NCI-H226 (cell line): ENCODE measurements at regions not wholly inside any gene's neighbourhood (a gene's known extent, or its start where the extent isn't known, plus 50 kb on each side); places are given as distances from the start of the nearest gene placed in this dataset.
"Not testable (repeated sequence)": the region's sequence is repeated elsewhere in the genome, so short reads cannot be mapped to it uniquely, and the experiment has no call there.

Experiments used
- DNase-seq: peaks from one replicate; pipeline ENCODE4 v3.0.0-alpha.2; 2015

GRCh38 chr1:118445156-118445555 is 260.1 kb upstream of the SPAG17 start:
- DNase-seq = no peak

- DNase-seq = no peak
These were observed 257.2 kb upstream of the SPAG17 start for GRCh38 chr1:118442214-118442613.

- no peak for DNase-seq
These were observed 252.6 kb upstream of the SPAG17 start for GRCh38 chr1:118437664-118438063.

GRCh38 chr1:118429856-118430255 is 244.8 kb upstream of the SPAG17 start:
- DNase-seq = no peak

- no peak for DNase-seq
These were observed 236.9 kb upstream of the SPAG17 start for GRCh38 chr1:118421868-118422350.

GRCh38 chr1:118404024-118404423 is 219.0 kb upstream of the SPAG17 start:
- DNase-seq = no peak

GRCh38 chr1:118397496-118397859 is 212.4 kb upstream of the SPAG17 start:
- no peak for DNase-seq

- DNase-seq = no peak
These were observed 211.9 kb upstream of the SPAG17 start for GRCh38 chr1:118396829-118397495.

- DNase-seq = no peak
These were observed 211.3 kb upstream of the SPAG17 start for GRCh38 chr1:118396279-118396678.

GRCh38 chr1:118395430-118395991 is 210.5 kb upstream of the SPAG17 start:
- DNase-seq = no peak

- no peak for DNase-seq
These were observed 205.9 kb upstream of the SPAG17 start for GRCh38 chr1:118390955-118391354.

GRCh38 chr1:118388301-118388959 is 203.4 kb upstream of the SPAG17 start:
- DNase-seq = no peak

GRCh38 chr1:118381197-118381869 is 196.3 kb upstream of the SPAG17 start:
- no peak for DNase-seq

GRCh38 chr1:118377183-118377582 is 192.2 kb upstream of the SPAG17 start:
- not testable (repeated sequence) for DNase-seq

- DNase-seq = no peak
These were observed 186.6 kb upstream of the SPAG17 start for GRCh38 chr1:118371612-118372011.

- no peak for DNase-seq
These were observed 185.8 kb upstream of the SPAG17 start for GRCh38 chr1:118370861-118371260.

GRCh38 chr1:118366286-118366685 is 181.3 kb upstream of the SPAG17 start:
- DNase-seq = no peak

GRCh38 chr1:118364882-118365281 is 179.9 kb upstream of the SPAG17 start:
- DNase-seq = no peak

- no peak for DNase-seq
These were observed 178.4 kb upstream of the SPAG17 start for GRCh38 chr1:118363396-118363795.

- no peak for DNase-seq
These were observed 175.8 kb upstream of the SPAG17 start for GRCh38 chr1:118360817-118361216.

- no peak for DNase-seq
These were observed 161.9 kb upstream of the SPAG17 start for GRCh38 chr1:118346936-118347335.

- DNase-seq = no peak
These were observed 156.2 kb upstream of the SPAG17 start for GRCh38 chr1:118340928-118341910.
